Gastrocnemius medialis (tissue), 4 donors: ENCODE measurements at regions not wholly inside any gene's neighbourhood (a gene's known extent, or its start where the extent isn't known, plus 50 kb on each side); places are given as distances from the start of the nearest gene placed in this dataset.

Source experiments
- POLR2A ChIP-seq, 2 donors: fragments of 450-650 bp; IDR thresholded peaks; one replicate each; pipeline ENCODE4 v1.6.1; 2017; ENCODE audit warnings: antibody characterized with exemption in 2 of 2, mild to moderate bottlenecking in 2 of 2, moderate library complexity in 2 of 2
- TF ChIP-seq, protein P1 (sequence below), 5 experiments: fragments of 450-650 bp in 3 of 5; fragments of 200-600 bp in 2 of 5; sonication (generic) in 2 of 5; IDR thresholded peaks in 4 of 5; conservative IDR thresholded peaks in 1 of 5; 1 replicate in 4 of 5; 2 replicates in 1 of 5; pipeline ENCODE4 v1.5.1; 2016 to 2019; ENCODE audit warnings: antibody characterized with exemption in 5 of 5, mild to moderate bottlenecking in 3 of 5, moderate library complexity in 3 of 5

DNA sequence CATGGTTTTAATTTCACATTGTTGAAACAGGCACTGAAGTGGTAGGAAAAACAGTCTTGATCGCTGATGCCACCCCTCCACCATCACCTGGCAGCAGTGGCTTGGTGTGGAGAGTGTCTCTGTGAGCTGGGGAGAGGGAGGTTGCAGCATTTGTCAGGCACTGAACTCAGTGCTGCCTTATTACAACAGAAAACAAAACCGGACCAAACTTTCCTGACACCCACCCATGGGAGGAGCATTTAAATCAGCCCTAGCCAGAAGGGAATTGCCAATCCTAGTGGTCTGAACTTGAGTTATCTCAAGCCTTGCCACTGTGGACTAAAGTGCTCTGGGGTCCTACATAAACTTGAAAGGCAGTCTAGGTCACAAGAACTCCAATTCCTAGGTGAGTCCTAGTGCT, 103.0 kb upstream of the LGALSL start:
- TF ChIP-seq, protein P1, sequence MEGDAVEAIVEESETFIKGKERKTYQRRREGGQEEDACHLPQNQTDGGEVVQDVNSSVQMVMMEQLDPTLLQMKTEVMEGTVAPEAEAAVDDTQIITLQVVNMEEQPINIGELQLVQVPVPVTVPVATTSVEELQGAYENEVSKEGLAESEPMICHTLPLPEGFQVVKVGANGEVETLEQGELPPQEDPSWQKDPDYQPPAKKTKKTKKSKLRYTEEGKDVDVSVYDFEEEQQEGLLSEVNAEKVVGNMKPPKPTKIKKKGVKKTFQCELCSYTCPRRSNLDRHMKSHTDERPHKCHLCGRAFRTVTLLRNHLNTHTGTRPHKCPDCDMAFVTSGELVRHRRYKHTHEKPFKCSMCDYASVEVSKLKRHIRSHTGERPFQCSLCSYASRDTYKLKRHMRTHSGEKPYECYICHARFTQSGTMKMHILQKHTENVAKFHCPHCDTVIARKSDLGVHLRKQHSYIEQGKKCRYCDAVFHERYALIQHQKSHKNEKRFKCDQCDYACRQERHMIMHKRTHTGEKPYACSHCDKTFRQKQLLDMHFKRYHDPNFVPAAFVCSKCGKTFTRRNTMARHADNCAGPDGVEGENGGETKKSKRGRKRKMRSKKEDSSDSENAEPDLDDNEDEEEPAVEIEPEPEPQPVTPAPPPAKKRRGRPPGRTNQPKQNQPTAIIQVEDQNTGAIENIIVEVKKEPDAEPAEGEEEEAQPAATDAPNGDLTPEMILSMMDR (IDR thresholded peaks at IDR 0.05 in 4 of 5, conservative IDR thresholded peaks at IDR 0.05 in 1 of 5) = no peak
- no peak for TF ChIP-seq POLR2A (IDR thresholded peaks at IDR 0.05)
